WTC11 (cell line): ENCODE measurements at regions not wholly inside any gene's neighbourhood (a gene's known extent, or its start where the extent isn't known, plus 50 kb on each side); places are given as distances from the start of the nearest gene placed in this dataset.

Experiments used
- ATAC-seq: fragments of 200-7000 bp; cut with Tn5 transposase; 2 replicates; pipeline ENCODE4 v1.10.0; 2021; ENCODE audit warnings: mild to moderate bottlenecking, moderate library complexity
- CTCF ChIA-PET: fragments of 300-600 bp; sonication (Branson Sonifier 250); formaldehyde crosslinking; loops from one replicate; lab custom pipeline; 2021; ENCODE audit warnings: antibody characterized with exemption; lab: Charles Lee
- POLR2A ChIA-PET: fragments of 350-600 bp; sonication (Branson Sonifier 250); formaldehyde crosslinking; loops from one replicate; lab custom pipeline; 2021; ENCODE audit warnings: antibody characterized with exemption; lab: Charles Lee
- DNase-seq: peaks from one replicate; pipeline ENCODE4 v3.0.0; 2021; ENCODE audit warnings: low spot score
- H3K27ac Mint-ChIP-seq: 2 replicates; pipeline ENCODE4 v1.8.0; 2021; ENCODE audit warnings: mixed read lengths
- H3K27me3 Mint-ChIP-seq: 2 replicates; pipeline ENCODE4 v1.8.0; 2021; ENCODE audit warnings: low read depth, mild to moderate bottlenecking, moderate library complexity, mixed read lengths
- H3K36me3 Mint-ChIP-seq: 2 replicates; pipeline ENCODE4 v1.8.0; 2021; ENCODE audit warnings: mixed read lengths
- H3K4me1 Mint-ChIP-seq: 2 replicates; pipeline ENCODE4 v1.8.0; 2022; ENCODE audit warnings: mixed read lengths
- H3K4me3 Mint-ChIP-seq: 2 replicates; pipeline ENCODE4 v1.8.0; 2021; ENCODE audit warnings: mild to moderate bottlenecking, moderate library complexity, mixed read lengths
- H3K9me3 Mint-ChIP-seq: 2 replicates; pipeline ENCODE4 v1.8.0; 2021; ENCODE audit warnings: mixed read lengths
- ATF3 ChIP-seq: sonication (generic); formaldehyde crosslinking; conservative IDR thresholded peaks from 2 replicates; pipeline ENCODE4 v1.8.1; 2022; ENCODE audit warnings: mild to moderate bottlenecking, missing genetic modification reagents
- CREM ChIP-seq: sonication (generic); formaldehyde crosslinking; IDR thresholded peaks from 2 replicates; pipeline ENCODE4 v1.8.1; 2022; ENCODE audit warnings: mild to moderate bottlenecking, missing genetic modification reagents, moderate library complexity
- EMX1 ChIP-seq: fragments of 250-450 bp; sonication (Bioruptor Pico); IDR thresholded peaks from 2 replicates; pipeline ENCODE4 v1.8.0; 2021; ENCODE audit warnings: mild to moderate bottlenecking
- ERG ChIP-seq: fragments of 250-450 bp; sonication (Bioruptor Pico); IDR thresholded peaks from 2 replicates; pipeline ENCODE4 v1.8.0; 2021; ENCODE audit warnings: mild to moderate bottlenecking
- ETV6 ChIP-seq: sonication (generic); formaldehyde crosslinking; IDR thresholded peaks from 2 replicates; pipeline ENCODE4 v1.8.1; 2022; ENCODE audit warnings: mild to moderate bottlenecking, missing genetic modification reagents
- MXD4 ChIP-seq: fragments of 250-450 bp; sonication (Bioruptor Pico); IDR thresholded peaks from 2 replicates; pipeline ENCODE4 v1.8.0; 2021; ENCODE audit warnings: mild to moderate bottlenecking, moderate library complexity, borderline replicate concordance
- NR3C1 ChIP-seq: sonication (generic); formaldehyde crosslinking; conservative IDR thresholded peaks from 2 replicates; pipeline ENCODE4 v1.8.1; 2023; ENCODE audit warnings: low read depth, mild to moderate bottlenecking, missing genetic modification reagents
- SOX15 ChIP-seq: fragments of 250-450 bp; sonication (Bioruptor Pico); IDR thresholded peaks from 2 replicates; pipeline ENCODE4 v1.9.0; 2021; ENCODE audit warnings: mild to moderate bottlenecking
- TEAD1 ChIP-seq: sonication (generic); formaldehyde crosslinking; IDR thresholded peaks from 2 replicates; pipeline ENCODE4 v1.8.0; 2022; ENCODE audit warnings: mild to moderate bottlenecking, missing genetic modification reagents
- TP53 ChIP-seq: sonication (generic); formaldehyde crosslinking; IDR thresholded peaks from 2 replicates; pipeline ENCODE4 v1.8.1; 2023; ENCODE audit warnings: mild to moderate bottlenecking, missing genetic modification reagents
- USF2 ChIP-seq: sonication (generic); formaldehyde crosslinking; IDR thresholded peaks from 2 replicates; pipeline ENCODE4 v1.8.1; 2023; ENCODE audit warnings: mild to moderate bottlenecking, missing genetic modification reagents, moderate library complexity
- ZBTB43 ChIP-seq: sonication (generic); formaldehyde crosslinking; IDR thresholded peaks from 2 replicates; pipeline ENCODE4 v1.8.1; 2023; ENCODE audit warnings: mild to moderate bottlenecking, missing genetic modification reagents
- ZNF396 ChIP-seq: fragments of 250-450 bp; sonication (Bioruptor Pico); IDR thresholded peaks from 2 replicates; pipeline ENCODE4 v1.8.0; 2021; ENCODE audit warnings: mild to moderate bottlenecking, moderate library complexity, borderline replicate concordance
- ZNF425 ChIP-seq: fragments of 250-450 bp; sonication (Bioruptor Pico); conservative IDR thresholded peaks from 2 replicates; pipeline ENCODE4 v1.9.0; 2021; ENCODE audit warnings: mild to moderate bottlenecking
- TF ChIP-seq, protein P1 (sequence below): sonication (generic); formaldehyde crosslinking; IDR thresholded peaks from 2 replicates; pipeline ENCODE4 v1.8.1; 2023; ENCODE audit warnings: mild to moderate bottlenecking, missing genetic modification reagents, moderate library complexity
- TF ChIP-seq, protein P2 (sequence below): sonication (generic); formaldehyde crosslinking; IDR thresholded peaks from 2 replicates; pipeline ENCODE4 v1.8.0; 2022; ENCODE audit warnings: mild to moderate bottlenecking, missing genetic modification reagents
- TF ChIP-seq, protein P3 (sequence below): sonication (generic); formaldehyde crosslinking; IDR thresholded peaks from 2 replicates; pipeline ENCODE4 v1.8.0; 2023; ENCODE audit warnings: missing genetic modification reagents
- TF ChIP-seq, protein P4 (sequence below): sonication (generic); formaldehyde crosslinking; IDR thresholded peaks from 2 replicates; pipeline ENCODE4 v1.8.0; 2022; ENCODE audit warnings: mild to moderate bottlenecking, missing genetic modification reagents
- TF ChIP-seq, protein P5 (sequence below): sonication (generic); formaldehyde crosslinking; IDR thresholded peaks from 2 replicates; pipeline ENCODE4 v1.8.1; 2022; ENCODE audit warnings: low read depth, missing genetic modification reagents, borderline replicate concordance

GRCh38 chr4:14196131-14196530 is 568.6 kb upstream of the BOD1L1 start (continued):
- TF ChIP-seq, protein P1, sequence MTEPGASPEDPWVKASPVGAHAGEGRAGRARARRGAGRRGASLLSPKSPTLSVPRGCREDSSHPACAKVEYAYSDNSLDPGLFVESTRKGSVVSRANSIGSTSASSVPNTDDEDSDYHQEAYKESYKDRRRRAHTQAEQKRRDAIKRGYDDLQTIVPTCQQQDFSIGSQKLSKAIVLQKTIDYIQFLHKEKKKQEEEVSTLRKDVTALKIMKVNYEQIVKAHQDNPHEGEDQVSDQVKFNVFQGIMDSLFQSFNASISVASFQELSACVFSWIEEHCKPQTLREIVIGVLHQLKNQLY, result no peak
- TF ChIP-seq, protein P2, sequence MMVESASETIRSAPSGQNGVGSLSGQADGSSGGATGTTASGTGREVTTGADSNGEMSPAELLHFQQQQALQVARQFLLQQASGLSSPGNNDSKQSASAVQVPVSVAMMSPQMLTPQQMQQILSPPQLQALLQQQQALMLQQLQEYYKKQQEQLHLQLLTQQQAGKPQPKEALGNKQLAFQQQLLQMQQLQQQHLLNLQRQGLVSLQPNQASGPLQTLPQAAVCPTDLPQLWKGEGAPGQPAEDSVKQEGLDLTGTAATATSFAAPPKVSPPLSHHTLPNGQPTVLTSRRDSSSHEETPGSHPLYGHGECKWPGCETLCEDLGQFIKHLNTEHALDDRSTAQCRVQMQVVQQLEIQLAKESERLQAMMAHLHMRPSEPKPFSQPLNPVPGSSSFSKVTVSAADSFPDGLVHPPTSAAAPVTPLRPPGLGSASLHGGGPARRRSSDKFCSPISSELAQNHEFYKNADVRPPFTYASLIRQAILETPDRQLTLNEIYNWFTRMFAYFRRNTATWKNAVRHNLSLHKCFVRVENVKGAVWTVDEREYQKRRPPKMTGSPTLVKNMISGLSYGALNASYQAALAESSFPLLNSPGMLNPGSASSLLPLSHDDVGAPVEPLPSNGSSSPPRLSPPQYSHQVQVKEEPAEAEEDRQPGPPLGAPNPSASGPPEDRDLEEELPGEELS (CRISPR knock-in tag), result peak; percentile 84

- ChIA-PET POLR2A (no interaction called here), CTCF (no interaction called here)
- peaks cover 3% of the 10 kb centered on the region for H3K4me1 Mint-ChIP-seq
These were observed 587.7 kb upstream of the BOD1L1 start for GRCh38 chr4:14215116-14215770.

More at GRCh38 chr4:14215116-14215770, 587.7 kb upstream of the BOD1L1 start:
- Mint-ChIP-seq H3K9me3 (peaks cover 41% of the 10 kb centered on the region), H3K36me3 (peaks cover 31% of the 10 kb centered on the region), H3K27ac (no peak overlapping the region), H3K4me3 (no peak overlapping the region), H3K27me3 (peaks cover 5% of the 10 kb centered on the region)
- DNase-seq (no peak), ATAC-seq (no peak)
- TF ChIP-seq NR3C1 (no peak), ATF3 (no peak), ZNF425 (CRISPR knock-in tag) (no peak), ZNF396 (no peak), TEAD1 (CRISPR knock-in tag) (no peak), MXD4 (no peak), ERG (CRISPR knock-in tag) (no peak), TP53 (no peak), CREM (CRISPR knock-in tag) (no peak), EMX1 (no peak), ZBTB43 (CRISPR knock-in tag) (no peak), ETV6 (CRISPR knock-in tag) (no peak), USF2 (CRISPR knock-in tag) (no peak), SOX15 (no peak)
- TF ChIP-seq, protein P3, sequence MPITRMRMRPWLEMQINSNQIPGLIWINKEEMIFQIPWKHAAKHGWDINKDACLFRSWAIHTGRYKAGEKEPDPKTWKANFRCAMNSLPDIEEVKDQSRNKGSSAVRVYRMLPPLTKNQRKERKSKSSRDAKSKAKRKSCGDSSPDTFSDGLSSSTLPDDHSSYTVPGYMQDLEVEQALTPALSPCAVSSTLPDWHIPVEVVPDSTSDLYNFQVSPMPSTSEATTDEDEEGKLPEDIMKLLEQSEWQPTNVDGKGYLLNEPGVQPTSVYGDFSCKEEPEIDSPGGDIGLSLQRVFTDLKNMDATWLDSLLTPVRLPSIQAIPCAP (CRISPR knock-in tag), result no peak
- TF ChIP-seq, protein P4, sequence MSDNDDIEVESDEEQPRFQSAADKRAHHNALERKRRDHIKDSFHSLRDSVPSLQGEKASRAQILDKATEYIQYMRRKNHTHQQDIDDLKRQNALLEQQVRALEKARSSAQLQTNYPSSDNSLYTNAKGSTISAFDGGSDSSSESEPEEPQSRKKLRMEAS (CRISPR knock-in tag), result no peak
- TF ChIP-seq, protein P5, sequence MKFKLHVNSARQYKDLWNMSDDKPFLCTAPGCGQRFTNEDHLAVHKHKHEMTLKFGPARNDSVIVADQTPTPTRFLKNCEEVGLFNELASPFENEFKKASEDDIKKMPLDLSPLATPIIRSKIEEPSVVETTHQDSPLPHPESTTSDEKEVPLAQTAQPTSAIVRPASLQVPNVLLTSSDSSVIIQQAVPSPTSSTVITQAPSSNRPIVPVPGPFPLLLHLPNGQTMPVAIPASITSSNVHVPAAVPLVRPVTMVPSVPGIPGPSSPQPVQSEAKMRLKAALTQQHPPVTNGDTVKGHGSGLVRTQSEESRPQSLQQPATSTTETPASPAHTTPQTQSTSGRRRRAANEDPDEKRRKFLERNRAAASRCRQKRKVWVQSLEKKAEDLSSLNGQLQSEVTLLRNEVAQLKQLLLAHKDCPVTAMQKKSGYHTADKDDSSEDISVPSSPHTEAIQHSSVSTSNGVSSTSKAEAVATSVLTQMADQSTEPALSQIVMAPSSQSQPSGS (CRISPR knock-in tag), result no peak
- TF ChIP-seq, all 79 proteins: peak for 0
